ENCODE measurements at regions not wholly inside any gene's neighbourhood (a gene's known extent, or its start where the extent isn't known, plus 50 kb on each side); places are given as distances from the start of the nearest gene placed in this dataset.

DNA sequence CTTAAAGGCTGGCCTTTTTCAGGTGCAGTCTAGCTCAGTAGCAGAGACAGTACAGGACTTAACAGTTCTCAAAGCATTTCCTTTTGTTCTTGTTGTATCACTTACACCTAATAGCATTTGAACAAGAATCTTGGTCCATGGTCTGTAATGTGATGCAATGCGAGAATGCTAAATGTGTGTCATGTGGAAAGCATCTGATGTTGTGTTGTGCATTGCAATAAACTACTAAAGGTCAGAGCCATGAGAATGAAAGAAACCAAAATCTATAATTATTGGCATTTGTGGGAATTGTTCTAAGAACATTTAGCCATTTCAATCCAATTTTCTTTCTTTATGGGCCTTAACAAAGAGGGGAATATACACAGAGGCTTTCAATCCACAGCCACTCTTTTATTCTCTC is 324.5 kb upstream of the ROBO2 start:
- Histone ChIP-seq H3K27ac (ENCODE audit: control insufficient read depth, insufficient read depth) (no peak overlapping the region), H3K4me2 (ENCODE audit: control insufficient read depth, insufficient read depth) (no peak overlapping the region), H3K79me2 (ENCODE audit: control insufficient read depth, insufficient read depth, low read length) (no peaks in the 10 kb centered on the region), H3K27me3 (replicated peaks in 1 of 2; ENCODE audit: control insufficient read depth in 2 of 2, insufficient read depth in 2 of 2, low read length in 1 of 2) (no peaks in the 10 kb centered on the region), H4K20me1 (ENCODE audit: control insufficient read depth, insufficient read depth) (no peaks in the 10 kb centered on the region), H3K4me1 (ENCODE audit: control insufficient read depth, insufficient read depth, low read length) (no peaks in the 10 kb centered on the region), H3K9me3 (replicated peaks; ENCODE audit: control insufficient read depth, insufficient read depth, low read length) (no peaks in the 10 kb centered on the region), H3K4me3 (no peak overlapping the region), H3K36me3 (ENCODE audit: control insufficient read depth in 2 of 2, insufficient read depth in 2 of 2, low read length in 1 of 2) (no peaks in the 10 kb centered on the region), H2AFZ (ENCODE audit: control insufficient read depth, low read depth, low read length) (no peak overlapping the region), H3K9ac (ENCODE audit: control insufficient read depth, insufficient read depth, low read length) (no peak overlapping the region)
- 0% methylated on average over 1 of the region's 1 CpG for WGBS (ENCODE audit: insufficient coverage, insufficient replicate concordance, low lambda C conversion rate, missing lambda C conversion rate)
- RAD21 ChIA-PET (ENCODE audit: unreplicated experiment), result no interaction called here
- intact Hi-C loops (cut with micrococcal nuclease; ENCODE audit: unreplicated experiment), result no loop called here
- CTCF ChIA-PET, result no interaction called here
- FAIRE-seq, result no peak
- DNase-seq (ENCODE audit: low read depth, low spot score), result no peak
- SMC1A ChIA-PET (ENCODE audit: uncharacterized antibody, unreplicated experiment), result no interaction called here
- POLR2A ChIA-PET, result no interaction called here
- ATAC-seq, result no peak
- no TSS peak for BruUV-seq (replicated peaks)
- TF ChIP-seq, protein P1, sequence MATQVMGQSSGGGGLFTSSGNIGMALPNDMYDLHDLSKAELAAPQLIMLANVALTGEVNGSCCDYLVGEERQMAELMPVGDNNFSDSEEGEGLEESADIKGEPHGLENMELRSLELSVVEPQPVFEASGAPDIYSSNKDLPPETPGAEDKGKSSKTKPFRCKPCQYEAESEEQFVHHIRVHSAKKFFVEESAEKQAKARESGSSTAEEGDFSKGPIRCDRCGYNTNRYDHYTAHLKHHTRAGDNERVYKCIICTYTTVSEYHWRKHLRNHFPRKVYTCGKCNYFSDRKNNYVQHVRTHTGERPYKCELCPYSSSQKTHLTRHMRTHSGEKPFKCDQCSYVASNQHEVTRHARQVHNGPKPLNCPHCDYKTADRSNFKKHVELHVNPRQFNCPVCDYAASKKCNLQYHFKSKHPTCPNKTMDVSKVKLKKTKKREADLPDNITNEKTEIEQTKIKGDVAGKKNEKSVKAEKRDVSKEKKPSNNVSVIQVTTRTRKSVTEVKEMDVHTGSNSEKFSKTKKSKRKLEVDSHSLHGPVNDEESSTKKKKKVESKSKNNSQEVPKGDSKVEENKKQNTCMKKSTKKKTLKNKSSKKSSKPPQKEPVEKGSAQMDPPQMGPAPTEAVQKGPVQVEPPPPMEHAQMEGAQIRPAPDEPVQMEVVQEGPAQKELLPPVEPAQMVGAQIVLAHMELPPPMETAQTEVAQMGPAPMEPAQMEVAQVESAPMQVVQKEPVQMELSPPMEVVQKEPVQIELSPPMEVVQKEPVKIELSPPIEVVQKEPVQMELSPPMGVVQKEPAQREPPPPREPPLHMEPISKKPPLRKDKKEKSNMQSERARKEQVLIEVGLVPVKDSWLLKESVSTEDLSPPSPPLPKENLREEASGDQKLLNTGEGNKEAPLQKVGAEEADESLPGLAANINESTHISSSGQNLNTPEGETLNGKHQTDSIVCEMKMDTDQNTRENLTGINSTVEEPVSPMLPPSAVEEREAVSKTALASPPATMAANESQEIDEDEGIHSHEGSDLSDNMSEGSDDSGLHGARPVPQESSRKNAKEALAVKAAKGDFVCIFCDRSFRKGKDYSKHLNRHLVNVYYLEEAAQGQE (IDR thresholded peaks at IDR 0.05; ENCODE audit: low read depth, low read length), result no peak
- TF ChIP-seq NBN (IDR thresholded peaks at IDR 0.05), result no peak
- TF ChIP-seq, protein P2, sequence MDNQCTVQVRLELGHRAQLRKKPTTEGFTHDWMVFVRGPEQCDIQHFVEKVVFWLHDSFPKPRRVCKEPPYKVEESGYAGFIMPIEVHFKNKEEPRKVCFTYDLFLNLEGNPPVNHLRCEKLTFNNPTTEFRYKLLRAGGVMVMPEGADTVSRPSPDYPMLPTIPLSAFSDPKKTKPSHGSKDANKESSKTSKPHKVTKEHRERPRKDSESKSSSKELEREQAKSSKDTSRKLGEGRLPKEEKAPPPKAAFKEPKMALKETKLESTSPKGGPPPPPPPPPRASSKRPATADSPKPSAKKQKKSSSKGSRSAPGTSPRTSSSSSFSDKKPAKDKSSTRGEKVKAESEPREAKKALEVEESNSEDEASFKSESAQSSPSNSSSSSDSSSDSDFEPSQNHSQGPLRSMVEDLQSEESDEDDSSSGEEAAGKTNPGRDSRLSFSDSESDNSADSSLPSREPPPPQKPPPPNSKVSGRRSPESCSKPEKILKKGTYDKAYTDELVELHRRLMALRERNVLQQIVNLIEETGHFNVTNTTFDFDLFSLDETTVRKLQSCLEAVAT (IDR thresholded peaks at IDR 0.05), result no peak
- TF ChIP-seq HCFC1 (IDR thresholded peaks at IDR 0.05; ENCODE audit: low read length), result no peak
- no peak for TF ChIP-seq MTA2 (IDR thresholded peaks at IDR 0.05; ENCODE audit: low read depth)
- no peak for TF ChIP-seq GATAD2B (conservative IDR thresholded peaks at IDR 0.05; ENCODE audit: low read depth)
- no peak for TF ChIP-seq ZNF207 (IDR thresholded peaks at IDR 0.05; ENCODE audit: borderline replicate concordance)
- TF ChIP-seq ZNF274 (IDR thresholded peaks at IDR 0.05; ENCODE audit: insufficient read depth, insufficient read length), result no peak
- no peak for TF ChIP-seq ZSCAN29 (IDR thresholded peaks at IDR 0.05)
- TF ChIP-seq RCOR1 (conservative IDR thresholded peaks at IDR 0.05; ENCODE audit: low read depth, low read length), result no peak
- TF ChIP-seq SP1 (IDR thresholded peaks at IDR 0.05; ENCODE audit: low read depth, low read length), result no peak
- no peak for TF ChIP-seq SIN3A (IDR thresholded peaks at IDR 0.05; ENCODE audit: low read depth, low read length)
- TF ChIP-seq, protein P3, sequence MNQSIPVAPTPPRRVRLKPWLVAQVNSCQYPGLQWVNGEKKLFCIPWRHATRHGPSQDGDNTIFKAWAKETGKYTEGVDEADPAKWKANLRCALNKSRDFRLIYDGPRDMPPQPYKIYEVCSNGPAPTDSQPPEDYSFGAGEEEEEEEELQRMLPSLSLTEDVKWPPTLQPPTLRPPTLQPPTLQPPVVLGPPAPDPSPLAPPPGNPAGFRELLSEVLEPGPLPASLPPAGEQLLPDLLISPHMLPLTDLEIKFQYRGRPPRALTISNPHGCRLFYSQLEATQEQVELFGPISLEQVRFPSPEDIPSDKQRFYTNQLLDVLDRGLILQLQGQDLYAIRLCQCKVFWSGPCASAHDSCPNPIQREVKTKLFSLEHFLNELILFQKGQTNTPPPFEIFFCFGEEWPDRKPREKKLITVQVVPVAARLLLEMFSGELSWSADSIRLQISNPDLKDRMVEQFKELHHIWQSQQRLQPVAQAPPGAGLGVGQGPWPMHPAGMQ (IDR thresholded peaks at IDR 0.05; ENCODE audit: borderline replicate concordance), result no peak
- no peak for TF ChIP-seq MYC (IDR thresholded peaks at IDR 0.05; ENCODE audit: insufficient read depth, insufficient read length, insufficient replicate concordance, low read length, severe bottlenecking)
- no peak for TF ChIP-seq DPF2 (IDR thresholded peaks at IDR 0.05)
- TF ChIP-seq NFXL1 (IDR thresholded peaks at IDR 0.05; ENCODE audit: borderline replicate concordance), result no peak
- TF ChIP-seq YY1 (IDR thresholded peaks at IDR 0.05; ENCODE audit: low read depth, low read length), result no peak
- no peak for TF ChIP-seq PAX8 (IDR thresholded peaks at IDR 0.05)
- in situ Hi-C loops (cut with MboI), result no loop called here
